ENCODE measurements at regions not wholly inside any gene's neighbourhood (a gene's known extent, or its start where the extent isn't known, plus 50 kb on each side); places are given as distances from the start of the nearest gene placed in this dataset.

DNA sequence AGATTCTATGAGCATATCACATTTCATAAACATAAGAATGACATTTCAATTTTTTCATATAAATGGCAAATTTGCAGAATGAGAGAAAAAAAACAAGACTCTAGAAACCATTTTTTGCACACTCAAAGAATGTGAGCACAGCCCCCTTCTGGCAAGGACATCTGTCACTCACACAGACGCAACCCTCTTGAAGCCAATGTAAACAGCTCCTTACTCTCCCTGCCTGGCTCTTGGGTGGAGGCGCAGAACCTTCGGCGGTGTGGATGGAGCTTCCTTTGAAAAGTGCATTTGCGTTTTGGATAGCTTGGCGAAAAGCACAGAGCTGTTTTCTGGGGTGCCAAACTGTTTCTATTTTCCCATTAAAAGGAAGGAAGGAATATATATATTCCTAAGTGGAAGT, 367.6 kb upstream of the TSHZ3 start:
- Histone ChIP-seq H3K27me3 (ENCODE audit: insufficient read depth) (no peaks in the 10 kb centered on the region), H3K4me3 (ENCODE audit: low read depth in 2 of 2, low read length in 1 of 2) (no peak overlapping the region), H3K9ac (no peak overlapping the region), H4K20me1 (ENCODE audit: insufficient read depth) (no peaks in the 10 kb centered on the region), H3K9me3 (no peaks in the 10 kb centered on the region), H3K36me3 (replicated peaks in 1 of 2; ENCODE audit: control insufficient read depth in 1 of 2, insufficient read depth in 2 of 2, low read length in 1 of 2) (no peaks in the 10 kb centered on the region), H3K9me2 (no peaks in the 10 kb centered on the region), H3K79me2 (ENCODE audit: insufficient read depth) (no peaks in the 10 kb centered on the region), H3F3A (replicated peaks; ENCODE audit: insufficient read depth) (no peaks in the 10 kb centered on the region), H3K4me1 (ENCODE audit: control insufficient read depth in 1 of 2, insufficient read depth in 2 of 2, low read depth in 1 of 2, low read length in 1 of 2) (peaks cover 0 to 4% of the 10 kb centered on the region in 2 experiments; a peak in 1 of 4 replicates), H3K27ac (ENCODE audit: low read depth in 2 of 2, low read length in 1 of 2) (no peak overlapping the region), H2AFZ (ENCODE audit: low read depth) (no peak overlapping the region), H3K4me2 (no peak overlapping the region)
- no peak for DNase-seq
- ChIA-PET CTCF (interaction anchor here (1.0 kb wide), 1 partner anchor 14 kb away, joined by 3 read pairs; no protein-coding TSS in a partner anchor), POLR2A (no interaction called here)
- WGBS (ENCODE audit: low lambda C conversion rate) = 73% methylated on average over 6 of the region's 6 CpGs
- no peak for TF ChIP-seq EZH2phosphoT487 (IDR thresholded peaks at IDR 0.05; ENCODE audit: borderline replicate concordance, low read depth)
- no peak for TF ChIP-seq GABPA (IDR thresholded peaks at IDR 0.05; ENCODE audit: low read depth)
- no peak for TF ChIP-seq CHD2 (IDR thresholded peaks at IDR 0.05; ENCODE audit: low read length, partially characterized antibody)
- TF ChIP-seq TEAD4 (IDR thresholded peaks at IDR 0.05; ENCODE audit: borderline replicate concordance, insufficient read depth) = no peak
- no peak for TF ChIP-seq SMC3 (IDR thresholded peaks at IDR 0.05; ENCODE audit: low read depth, low read length)
- TF ChIP-seq RFX5 (IDR thresholded peaks at IDR 0.05; ENCODE audit: low read length) = no peak
- no peak for TF ChIP-seq GATA2 (CRISPR knock-in tag; IDR thresholded peaks at IDR 0.05)
- TF ChIP-seq TAF1 (IDR thresholded peaks at IDR 0.05; ENCODE audit: borderline replicate concordance, low read depth, low read length) = no peak
- TF ChIP-seq, protein P1, sequence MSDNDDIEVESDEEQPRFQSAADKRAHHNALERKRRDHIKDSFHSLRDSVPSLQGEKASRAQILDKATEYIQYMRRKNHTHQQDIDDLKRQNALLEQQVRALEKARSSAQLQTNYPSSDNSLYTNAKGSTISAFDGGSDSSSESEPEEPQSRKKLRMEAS (IDR thresholded peaks at IDR 0.05; ENCODE audit: low read depth) = no peak
- TF ChIP-seq, protein P2, sequence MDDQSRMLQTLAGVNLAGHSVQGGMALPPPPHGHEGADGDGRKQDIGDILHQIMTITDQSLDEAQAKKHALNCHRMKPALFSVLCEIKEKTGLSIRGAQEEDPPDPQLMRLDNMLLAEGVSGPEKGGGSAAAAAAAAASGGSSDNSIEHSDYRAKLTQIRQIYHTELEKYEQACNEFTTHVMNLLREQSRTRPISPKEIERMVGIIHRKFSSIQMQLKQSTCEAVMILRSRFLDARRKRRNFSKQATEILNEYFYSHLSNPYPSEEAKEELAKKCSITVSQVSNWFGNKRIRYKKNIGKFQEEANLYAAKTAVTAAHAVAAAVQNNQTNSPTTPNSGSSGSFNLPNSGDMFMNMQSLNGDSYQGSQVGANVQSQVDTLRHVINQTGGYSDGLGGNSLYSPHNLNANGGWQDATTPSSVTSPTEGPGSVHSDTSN (IDR thresholded peaks at IDR 0.05) = no peak
- TF ChIP-seq SIN3A (IDR thresholded peaks at IDR 0.05; ENCODE audit: borderline replicate concordance, low read depth, low read length) = no peak
- no peak for TF ChIP-seq FOSL2 (IDR thresholded peaks at IDR 0.05; ENCODE audit: borderline replicate concordance, low read depth)
- TF ChIP-seq, protein P3, sequence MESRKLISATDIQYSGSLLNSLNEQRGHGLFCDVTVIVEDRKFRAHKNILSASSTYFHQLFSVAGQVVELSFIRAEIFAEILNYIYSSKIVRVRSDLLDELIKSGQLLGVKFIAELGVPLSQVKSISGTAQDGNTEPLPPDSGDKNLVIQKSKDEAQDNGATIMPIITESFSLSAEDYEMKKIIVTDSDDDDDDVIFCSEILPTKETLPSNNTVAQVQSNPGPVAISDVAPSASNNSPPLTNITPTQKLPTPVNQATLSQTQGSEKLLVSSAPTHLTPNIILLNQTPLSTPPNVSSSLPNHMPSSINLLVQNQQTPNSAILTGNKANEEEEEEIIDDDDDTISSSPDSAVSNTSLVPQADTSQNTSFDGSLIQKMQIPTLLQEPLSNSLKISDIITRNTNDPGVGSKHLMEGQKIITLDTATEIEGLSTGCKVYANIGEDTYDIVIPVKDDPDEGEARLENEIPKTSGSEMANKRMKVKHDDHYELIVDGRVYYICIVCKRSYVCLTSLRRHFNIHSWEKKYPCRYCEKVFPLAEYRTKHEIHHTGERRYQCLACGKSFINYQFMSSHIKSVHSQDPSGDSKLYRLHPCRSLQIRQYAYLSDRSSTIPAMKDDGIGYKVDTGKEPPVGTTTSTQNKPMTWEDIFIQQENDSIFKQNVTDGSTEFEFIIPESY (IDR thresholded peaks at IDR 0.05; ENCODE audit: borderline replicate concordance, low read depth) = no peak
- no peak for TF ChIP-seq RCOR1 (IDR thresholded peaks at IDR 0.05; ENCODE audit: low read length)
- TF ChIP-seq, protein P4, sequence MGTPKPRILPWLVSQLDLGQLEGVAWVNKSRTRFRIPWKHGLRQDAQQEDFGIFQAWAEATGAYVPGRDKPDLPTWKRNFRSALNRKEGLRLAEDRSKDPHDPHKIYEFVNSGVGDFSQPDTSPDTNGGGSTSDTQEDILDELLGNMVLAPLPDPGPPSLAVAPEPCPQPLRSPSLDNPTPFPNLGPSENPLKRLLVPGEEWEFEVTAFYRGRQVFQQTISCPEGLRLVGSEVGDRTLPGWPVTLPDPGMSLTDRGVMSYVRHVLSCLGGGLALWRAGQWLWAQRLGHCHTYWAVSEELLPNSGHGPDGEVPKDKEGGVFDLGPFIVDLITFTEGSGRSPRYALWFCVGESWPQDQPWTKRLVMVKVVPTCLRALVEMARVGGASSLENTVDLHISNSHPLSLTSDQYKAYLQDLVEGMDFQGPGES (IDR thresholded peaks at IDR 0.05; ENCODE audit: low read depth, low read length) = no peak

All from SK-N-SH (cell line).